GM21529 (cell line): ENCODE measurements at regions not wholly inside any gene's neighbourhood (a gene's known extent, or its start where the extent isn't known, plus 50 kb on each side); places are given as distances from the start of the nearest gene placed in this dataset.
"Not testable (repeated sequence)": the region's sequence is repeated elsewhere in the genome, so short reads cannot be mapped to it uniquely, and the experiment has no call there.

Source experiments
- ATAC-seq: cut with Tn5 transposase; IDR thresholded peaks from one replicate; pipeline ENCODE4 v1.9.1; 2021; ENCODE audit not compliant: unreplicated experiment

DNA sequence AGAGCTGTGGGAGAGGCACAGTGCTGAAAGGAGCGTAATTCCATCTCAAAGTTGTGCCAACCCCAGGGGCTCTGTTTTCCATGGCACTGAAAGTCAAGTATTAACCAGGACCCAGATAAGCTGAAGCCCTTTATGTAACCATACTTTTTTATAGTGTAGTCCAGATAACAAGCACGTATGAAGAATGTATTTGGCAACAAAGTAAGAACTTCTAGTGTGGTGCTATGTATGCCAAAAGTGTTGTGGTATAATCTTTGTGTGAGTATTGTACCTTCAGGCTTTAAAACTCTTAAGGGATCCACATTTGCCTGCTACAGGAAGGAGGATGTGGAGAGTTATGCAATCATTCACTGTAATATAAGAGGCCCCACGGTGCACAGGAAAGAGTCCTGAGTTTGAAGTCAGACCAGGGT lies 129.4 kb downstream of the IBTK start:
- ATAC-seq = no peak

DNA sequence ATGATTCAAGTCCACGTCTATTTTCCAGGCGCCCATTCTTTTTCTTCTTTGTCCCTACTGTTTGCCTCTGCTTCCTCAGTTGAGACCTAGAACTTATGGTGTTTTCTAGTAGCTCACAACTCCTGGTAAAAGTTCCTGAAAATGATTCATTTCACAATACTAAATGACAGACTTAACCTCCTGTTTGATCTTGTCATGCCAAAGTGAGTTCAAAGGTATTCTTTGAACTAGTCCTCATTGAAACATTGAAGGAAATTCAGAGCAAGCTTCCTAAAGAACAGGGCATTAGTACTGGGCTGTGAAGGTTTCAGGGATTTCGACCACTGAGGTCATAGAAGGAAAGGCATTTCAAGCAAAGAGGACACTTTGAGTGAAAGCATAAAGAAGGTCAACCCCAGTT lies 132.8 kb downstream of the IBTK start:
- ATAC-seq = no peak

DNA sequence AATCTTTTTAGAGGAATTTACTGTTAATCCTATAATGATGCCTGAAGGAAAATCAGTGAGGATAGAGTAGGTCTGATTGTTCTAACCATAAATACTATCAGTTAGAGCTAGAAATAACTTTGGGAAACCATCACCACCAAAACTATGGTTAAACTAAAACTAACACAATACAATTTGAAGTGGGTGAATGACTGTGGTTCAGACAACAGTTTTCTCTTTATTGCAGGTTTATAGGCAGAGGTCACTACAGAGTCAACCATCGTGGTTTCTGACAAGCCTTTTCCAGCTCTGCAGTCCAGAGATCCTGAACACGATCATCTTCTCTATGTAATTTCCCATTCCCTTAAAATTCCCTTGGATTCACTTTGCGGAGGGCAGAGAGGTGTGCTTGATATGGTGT lies 134.3 kb downstream of the IBTK start:
- ATAC-seq = no peak

DNA sequence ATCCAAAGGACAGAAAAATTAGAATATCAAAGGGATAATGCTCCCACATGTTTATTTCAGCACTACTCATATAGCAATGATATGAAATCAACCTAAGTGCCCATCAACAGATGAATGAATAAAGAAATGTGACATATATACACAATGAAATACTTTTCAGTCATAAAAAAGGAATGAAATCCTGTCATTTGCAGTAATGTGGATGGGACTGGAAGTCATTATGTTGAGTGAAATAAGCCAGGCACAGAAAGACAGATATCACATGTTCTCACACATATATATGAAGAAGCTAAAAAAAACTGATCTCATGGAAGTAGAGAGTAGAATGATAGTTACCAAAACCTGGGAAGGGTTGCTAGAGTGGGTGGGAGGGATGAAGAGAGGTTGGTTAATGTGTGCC lies 135.7 kb downstream of the IBTK start:
- no peak for ATAC-seq

DNA sequence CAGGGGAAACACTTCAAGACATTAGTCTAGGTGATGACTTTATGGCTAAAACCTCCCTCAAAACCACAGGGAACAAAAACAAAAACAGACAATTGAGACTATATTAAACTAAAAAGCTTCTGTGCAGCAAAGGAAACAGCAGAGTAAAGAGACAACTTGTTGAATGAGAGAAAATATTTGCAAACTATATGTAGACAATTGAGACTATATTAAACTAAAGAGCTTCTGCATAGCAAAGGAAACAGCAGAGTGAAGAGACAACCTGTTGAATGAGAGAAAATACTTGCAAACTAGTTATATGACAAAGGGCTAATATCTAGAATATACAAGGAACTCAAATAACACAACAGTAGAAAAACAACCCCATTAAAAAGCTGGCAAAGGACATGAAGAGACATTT lies 136.4 kb downstream of the IBTK start:
- no peak for ATAC-seq

DNA sequence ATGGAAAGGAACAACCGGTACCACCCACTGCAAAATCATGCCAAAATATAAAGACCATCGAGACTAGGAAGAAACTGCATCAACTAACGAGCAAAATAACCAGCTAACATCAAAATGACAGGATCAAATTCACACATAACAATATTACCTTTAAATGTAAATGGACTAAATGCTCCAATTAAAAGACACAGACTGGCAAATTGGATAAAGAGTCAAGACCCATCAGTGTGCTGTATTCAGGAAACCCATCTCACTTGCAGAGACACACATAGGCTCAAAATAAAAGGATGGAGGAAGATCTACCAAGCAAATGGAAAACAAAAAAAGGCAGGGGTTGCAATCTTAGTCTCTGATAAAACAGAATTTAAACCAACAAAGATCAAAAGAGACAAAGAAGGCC lies 144.4 kb downstream of the IBTK start:
- ATAC-seq = not testable (repeated sequence)

DNA sequence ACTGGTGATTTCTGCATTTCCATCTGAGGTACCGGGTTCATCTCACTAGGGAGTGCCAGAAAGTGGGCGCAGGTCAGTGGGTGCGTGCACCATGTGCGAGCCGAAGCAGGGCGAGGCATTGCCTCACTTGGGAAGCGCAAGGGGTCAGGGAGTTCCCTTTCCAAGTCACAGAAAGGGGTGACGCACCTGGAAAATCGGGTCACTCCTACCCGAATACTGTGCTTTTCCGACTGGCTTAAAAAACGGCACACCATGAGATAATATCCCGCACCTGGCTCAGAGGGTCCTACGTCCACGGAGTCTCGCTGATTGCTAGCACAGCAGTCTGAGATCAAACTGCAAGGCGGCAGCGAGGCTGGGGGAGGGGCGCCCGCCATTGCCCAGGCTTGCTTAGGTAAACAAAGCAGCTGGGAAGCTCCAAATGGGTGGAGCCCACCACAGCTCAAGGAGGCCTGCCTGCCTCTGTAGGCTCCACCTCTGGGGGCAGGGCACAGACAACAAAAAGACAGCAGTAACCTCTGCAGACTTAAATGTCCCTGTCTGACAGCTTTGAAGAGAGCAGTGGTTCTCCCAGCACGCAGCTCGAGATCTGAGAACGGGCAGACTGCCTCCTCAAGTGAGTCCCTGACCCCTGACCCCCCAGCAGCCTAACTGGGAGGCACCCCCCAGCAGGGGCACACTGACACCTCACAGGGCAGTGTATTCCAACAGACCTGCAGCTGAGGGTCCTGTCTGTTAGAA lies 146.0 kb downstream of the IBTK start:
- ATAC-seq = not testable (repeated sequence)

DNA sequence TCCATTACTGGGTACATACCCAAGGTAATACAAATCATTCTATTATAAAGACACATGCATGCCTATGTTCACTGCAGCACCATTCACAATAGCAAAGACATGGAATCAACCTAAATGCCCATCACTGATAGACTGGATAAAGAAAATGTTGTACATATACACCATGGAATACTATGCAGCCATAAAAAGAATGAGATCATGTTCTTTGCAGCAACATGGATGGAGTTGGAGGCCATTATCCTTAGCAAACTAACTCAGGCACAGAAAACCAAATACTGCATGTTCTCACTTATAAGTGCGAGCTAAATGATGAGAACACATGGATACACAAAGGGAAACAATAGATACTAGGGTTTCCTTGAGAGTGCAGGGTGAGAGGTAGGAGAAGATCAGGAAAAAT lies 146.8 kb downstream of the IBTK start:
- not testable (repeated sequence) for ATAC-seq

DNA sequence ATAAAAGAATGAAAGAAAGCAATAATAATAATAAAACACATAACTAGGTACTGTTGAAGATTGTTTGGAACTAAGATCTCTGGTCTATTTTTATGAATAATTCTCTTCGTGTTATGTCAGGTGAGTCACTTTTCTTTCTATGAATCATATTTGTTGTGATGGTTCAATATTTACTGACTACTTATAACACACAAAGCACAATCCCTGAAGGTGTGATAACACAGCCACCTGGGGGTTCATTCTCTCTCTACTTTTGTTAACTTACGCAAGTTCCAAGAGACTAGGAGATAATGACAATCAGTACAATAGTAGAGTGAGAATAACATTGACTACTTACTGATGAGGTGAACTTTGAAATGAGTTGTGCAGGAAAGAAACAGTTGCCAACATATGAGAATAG lies 149.9 kb downstream of the IBTK start:
- no peak for ATAC-seq

DNA sequence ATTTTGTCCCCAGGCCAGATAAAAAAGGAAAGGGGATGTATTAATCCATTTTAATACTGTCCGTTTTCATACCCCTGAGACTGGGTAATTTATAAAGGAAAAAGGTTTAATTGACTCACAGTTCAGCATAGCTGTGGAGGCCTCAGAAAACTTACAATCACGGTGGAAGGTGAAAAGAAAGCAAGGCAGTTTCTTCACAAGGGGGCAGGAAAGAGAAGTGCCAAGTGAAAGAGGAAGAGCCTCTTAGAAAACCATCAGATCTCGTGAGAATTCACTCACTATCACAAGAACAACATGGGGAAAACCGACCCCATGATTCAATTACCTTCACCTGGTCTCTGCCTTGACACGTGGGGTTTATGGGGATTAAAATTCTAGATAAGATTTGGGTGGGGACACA lies 152.5 kb downstream of the IBTK start:
- no peak for ATAC-seq

DNA sequence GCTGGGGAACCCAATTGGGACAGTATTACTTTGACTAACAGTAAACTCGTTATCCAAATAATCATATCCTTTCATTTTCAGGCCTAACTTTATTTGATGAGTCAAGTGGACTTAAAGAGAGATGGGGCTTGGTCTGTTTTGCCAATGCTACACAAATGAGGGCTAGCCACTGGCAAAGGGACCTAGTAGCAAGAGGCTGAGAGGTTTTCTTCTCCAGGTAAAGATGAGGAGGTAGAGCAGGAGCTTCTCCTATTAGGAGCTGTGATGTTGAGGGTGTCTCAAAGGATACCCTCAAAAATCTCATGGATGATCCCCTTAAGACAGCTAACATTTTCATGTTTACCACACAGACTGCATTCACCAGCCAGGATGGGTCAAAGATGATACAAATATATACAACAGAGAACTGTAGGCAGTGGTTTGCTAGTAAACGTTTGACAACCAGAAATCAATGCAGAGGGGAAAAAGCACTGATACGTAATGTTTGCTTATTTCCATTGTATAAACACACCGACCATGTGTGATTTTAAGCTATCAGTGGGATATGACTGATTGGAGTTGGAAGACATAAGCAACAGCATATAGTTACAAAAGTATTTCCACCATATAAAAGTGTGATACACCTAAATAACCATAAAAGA lies 153.3 kb downstream of the IBTK start:
- ATAC-seq = no peak

DNA sequence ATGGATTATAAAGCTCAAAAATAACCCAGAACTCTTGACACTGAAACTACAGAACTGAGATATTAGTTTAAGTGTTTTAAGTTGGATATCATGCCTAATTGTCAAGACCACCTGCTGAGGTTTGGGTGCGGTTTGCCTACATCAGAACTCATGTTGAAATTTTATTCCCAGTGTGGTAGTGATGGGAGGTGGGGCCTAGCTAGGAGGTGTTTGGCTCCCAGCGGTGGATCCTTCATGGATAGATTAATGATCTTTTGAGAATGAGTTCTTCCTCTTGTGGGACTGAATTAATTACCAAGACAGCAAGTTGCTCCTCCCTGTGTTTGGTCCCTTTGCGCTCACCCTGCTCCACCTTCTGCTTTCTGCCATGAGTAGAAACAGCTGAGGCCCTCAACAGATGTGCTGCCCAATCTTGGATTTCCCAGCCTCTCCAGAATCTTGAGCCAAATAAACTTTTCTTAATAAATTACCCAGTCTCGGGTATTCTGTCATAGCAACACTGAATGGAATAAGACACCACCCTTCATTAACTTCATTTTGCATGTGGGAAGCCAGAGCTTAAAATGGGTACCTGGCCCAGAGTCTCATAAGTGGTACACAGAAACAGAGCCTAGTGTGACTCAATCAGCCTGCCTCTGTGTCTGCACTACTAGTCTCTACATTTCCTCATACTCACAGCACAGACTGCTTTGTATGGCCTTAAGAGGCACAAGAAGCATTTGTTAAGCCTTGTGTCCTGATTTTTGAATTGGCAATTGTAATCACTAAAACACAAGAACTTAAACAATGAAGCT lies 158.4 kb downstream of the IBTK start:
- ATAC-seq = no peak

DNA sequence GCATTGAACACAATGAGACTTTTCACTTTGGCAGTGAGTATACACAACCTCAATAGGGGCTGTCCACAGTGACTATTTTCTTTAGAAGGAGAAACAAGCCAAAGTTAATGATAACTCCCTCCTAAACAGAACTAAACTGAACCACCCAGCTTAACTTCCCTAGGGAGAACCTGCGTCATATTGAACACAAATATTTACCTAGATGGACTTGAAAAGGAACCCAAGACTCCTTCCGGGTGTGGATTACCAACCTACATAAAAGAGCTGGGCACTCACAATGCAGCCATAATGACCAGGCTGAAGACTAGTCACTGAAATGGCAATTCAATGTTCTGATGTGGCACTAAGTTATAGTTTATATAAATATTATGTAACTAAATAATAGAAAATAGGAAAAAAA lies 160.6 kb downstream of the IBTK start:
- ATAC-seq = no peak

DNA sequence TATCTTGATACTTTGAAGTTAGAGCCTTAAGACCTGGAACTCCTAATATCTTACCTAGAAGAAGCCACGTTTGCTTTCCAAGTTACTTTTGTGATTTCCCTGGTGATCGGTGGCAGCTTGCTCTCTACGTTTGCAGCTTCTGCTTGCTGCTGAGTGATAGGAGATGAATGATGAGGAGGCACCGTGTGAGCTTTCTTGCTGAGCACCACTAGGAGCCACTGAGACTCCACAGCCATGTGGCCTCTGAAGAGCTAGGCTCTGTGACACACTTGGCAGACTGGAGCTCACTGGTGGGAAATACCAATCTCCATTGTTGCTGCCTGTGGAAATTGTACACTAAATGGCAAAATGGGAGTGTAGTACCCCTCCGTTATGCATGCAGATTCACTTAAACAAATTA lies 161.8 kb downstream of the IBTK start:
- ATAC-seq = no peak

DNA sequence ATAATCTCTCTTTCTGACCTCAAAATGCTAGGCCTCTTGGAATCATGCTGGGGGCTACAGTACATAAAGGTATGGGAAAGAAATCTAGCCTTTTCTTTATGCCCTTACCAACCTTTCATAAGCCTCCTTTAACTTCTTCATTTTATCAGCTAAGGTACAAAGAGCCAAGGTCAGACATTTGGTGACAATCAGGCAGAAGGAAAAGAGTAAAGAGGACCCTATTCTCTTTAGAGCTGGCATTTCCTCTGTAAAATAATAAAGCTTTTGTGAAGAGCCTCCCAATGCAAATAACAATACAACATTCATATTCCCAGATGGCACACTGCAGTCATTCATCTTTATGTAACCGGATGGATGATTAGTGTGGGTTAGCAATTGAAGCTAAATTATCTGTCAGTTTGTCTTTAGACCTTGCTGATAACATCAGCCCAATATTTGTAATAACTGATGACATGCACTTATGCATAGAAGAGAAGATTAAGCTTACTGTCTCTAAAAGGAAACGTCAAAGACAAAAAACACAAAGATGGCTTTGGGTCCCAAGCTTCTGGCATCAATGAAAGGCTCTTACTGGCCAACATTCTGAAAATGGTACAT lies 163.1 kb downstream of the IBTK start:
- no peak for ATAC-seq

DNA sequence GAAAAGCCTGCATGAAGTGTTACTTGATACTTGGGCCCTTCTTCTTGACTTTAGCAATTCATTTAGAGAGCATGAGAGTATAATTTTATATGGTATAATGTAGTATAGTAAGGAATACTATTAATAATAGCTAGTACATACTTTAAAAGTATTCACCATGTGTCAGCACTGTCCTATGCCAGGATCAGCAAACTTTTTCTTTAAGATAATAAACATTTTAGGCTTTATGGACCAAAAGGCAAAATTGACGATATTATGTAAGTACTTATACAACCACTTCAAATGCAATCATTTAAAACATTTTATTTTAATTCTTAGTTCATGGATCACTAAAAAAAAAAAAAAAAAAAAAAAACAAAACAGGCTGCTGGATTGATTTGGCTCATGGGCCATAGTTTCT lies 163.9 kb downstream of the IBTK start:
- no peak for ATAC-seq

DNA sequence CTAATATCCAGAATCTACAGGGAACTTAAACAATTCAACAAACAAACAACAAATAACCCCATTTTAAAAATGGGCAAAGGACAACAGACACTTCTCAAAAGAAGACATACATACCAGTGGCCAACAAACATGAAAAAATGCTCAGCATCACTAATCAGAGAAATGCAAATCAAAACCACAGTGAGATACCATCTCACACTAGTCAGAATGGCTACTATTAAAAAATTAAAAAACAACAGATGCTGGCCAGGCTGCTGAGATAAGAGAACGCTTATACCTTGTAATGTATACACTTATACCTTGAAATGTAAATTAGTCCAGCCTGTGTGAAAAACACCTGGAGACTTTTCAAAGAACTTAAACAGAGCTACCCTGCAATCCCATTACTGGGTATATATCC lies 166.8 kb downstream of the IBTK start:
- no peak for ATAC-seq

DNA sequence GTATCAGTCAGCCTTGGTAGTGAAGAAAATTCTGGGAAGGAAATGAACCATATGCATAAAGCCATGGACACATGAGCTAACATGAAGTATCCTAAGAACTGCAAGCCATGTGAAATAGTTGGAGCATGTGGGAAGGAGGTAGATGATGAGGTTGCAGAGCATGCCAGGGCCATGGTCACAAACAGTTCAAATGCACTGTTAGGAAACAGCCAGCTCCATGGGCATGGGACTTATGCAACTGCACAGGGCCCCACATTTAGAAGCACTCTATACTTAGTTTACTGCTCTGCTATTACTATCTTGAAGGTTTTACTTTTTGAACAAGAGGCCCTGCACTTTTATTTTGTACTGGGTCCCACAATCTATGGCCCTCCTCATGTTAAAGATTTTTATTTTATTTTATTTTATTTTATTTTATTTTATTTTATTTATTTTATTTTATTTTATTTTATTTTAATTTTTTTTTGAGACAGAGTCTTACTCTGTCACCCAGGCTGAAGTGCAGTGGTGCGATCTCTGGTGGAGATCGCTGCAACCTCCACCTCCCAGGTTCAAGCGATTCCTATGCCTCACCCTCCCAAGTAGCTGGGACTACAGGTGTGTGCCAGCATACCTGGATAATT lies 169.1 kb downstream of the IBTK start:
- ATAC-seq = no peak

DNA sequence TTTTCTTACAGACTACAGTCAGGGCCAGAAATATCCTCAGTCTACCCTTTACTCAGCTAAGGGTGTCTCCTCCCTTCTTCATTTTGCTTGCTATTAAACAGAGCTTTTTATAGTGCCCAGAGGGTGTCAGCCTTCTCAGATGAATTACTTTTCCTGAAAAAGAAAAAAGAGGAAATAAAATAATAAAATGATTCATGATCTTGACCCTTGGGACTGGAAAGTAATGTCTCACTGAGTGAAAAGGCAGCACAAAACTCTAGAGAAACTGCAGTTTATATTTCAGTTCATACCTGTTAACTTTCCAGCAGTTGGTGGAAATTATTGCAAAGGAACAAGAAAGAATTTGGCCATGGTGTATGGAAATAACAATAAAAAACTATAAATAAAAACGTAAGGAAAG lies 170.6 kb downstream of the IBTK start:
- ATAC-seq = no peak

DNA sequence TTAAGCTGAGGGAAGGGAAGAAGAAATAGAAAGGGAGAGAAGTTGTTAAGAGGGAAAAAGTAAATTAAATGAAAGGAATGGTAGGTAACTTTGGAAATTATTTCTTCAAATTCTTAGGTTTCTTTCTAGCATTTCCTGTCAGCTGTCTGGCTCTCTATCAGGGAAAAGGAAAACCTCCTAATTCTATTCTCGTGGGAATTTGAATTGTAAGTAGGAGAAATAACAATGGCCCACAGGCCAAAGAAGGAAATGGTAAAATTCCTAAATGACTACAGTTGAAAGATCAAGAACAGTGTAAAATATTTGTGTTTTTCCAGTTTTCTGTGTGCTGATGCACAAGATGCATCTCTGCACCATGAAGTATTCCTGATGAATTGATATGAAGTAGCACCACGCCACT lies 173.0 kb downstream of the IBTK start:
- no peak for ATAC-seq

DNA sequence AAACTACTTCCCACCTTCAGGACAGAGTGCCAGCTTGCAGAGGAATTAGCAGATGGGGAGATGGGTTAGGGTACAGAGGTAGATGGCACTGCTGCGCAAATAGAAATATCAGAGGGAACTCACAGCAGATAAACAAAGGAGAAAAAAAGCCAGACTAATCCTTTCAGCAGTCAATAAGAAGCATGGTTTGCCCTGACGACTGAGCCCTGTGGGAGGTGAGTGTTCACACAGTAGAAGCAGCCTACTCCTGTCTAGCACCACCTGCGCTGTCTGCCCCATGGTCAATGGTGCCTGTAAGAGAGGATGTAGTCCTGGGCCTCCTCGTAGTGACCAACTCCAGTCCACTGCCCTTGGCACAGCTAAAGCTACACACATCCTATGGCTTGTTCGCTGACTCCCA lies 174.1 kb downstream of the IBTK start:
- ATAC-seq = no peak
